ENCODE measurements at regions not wholly inside any gene's neighbourhood (a gene's known extent, or its start where the extent isn't known, plus 50 kb on each side); places are given as distances from the start of the nearest gene placed in this dataset.

DNA sequence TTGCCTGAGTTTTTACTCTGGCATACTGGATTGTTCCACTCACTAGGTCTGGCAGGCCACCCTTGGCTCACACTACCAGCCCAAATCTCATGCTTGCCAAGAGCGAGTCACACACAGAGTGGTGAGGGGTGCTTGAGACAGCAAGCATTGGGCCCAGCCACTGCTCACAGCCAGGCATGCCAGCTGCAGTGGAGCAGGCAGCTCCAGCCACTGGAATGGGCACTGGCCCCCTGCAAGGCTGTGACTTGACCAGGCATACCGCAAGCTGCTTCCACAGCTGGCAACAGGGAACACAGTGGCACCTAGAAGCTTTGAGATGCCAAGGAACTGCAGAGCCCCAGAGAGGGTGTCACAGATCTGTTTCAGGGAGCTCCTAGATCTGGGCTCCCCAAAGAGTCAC lies 488.5 kb downstream of the LRFN5 start (continued):
- TF ChIP-seq, protein P1, sequence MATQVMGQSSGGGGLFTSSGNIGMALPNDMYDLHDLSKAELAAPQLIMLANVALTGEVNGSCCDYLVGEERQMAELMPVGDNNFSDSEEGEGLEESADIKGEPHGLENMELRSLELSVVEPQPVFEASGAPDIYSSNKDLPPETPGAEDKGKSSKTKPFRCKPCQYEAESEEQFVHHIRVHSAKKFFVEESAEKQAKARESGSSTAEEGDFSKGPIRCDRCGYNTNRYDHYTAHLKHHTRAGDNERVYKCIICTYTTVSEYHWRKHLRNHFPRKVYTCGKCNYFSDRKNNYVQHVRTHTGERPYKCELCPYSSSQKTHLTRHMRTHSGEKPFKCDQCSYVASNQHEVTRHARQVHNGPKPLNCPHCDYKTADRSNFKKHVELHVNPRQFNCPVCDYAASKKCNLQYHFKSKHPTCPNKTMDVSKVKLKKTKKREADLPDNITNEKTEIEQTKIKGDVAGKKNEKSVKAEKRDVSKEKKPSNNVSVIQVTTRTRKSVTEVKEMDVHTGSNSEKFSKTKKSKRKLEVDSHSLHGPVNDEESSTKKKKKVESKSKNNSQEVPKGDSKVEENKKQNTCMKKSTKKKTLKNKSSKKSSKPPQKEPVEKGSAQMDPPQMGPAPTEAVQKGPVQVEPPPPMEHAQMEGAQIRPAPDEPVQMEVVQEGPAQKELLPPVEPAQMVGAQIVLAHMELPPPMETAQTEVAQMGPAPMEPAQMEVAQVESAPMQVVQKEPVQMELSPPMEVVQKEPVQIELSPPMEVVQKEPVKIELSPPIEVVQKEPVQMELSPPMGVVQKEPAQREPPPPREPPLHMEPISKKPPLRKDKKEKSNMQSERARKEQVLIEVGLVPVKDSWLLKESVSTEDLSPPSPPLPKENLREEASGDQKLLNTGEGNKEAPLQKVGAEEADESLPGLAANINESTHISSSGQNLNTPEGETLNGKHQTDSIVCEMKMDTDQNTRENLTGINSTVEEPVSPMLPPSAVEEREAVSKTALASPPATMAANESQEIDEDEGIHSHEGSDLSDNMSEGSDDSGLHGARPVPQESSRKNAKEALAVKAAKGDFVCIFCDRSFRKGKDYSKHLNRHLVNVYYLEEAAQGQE (IDR thresholded peaks at IDR 0.05; ENCODE audit: unreplicated experiment), result no peak
- TF ChIP-seq ZNF114 (CRISPR knock-in tag; IDR thresholded peaks at IDR 0.05) (no peak), JUNB (IDR thresholded peaks at IDR 0.05; ENCODE audit: unreplicated experiment) (no peak)

DNA sequence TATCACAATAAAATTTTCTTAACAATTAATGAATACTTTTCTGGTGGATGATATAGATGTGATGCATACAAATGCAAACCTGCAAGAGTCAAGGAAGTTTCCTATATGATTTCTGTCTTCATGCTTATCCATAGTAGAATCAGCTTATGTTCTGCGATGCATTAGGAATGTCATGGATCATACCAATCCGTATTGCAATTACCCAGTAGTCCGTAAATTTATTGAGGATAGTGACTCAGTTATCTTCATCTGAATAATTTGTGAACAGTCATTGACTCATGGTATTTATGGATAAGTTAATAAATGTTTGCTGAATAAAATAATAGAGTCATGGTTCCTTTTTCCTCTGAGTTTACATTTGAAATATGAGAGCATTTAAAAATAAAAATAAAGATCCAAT lies 483.4 kb downstream of the LRFN5 start:
- no peak for DNase-seq (ENCODE audit: low spot score)
- H3K4me2 ChIP-seq, result no peak overlapping the region
- Mint-ChIP-seq H3K27ac (no peak overlapping the region), H3K4me1 (no peaks in the 10 kb centered on the region), H3K4me3 (no peak overlapping the region), H3K9me3 (no peaks in the 10 kb centered on the region), H3K36me3 (ENCODE audit: low read depth) (no peaks in the 10 kb centered on the region), H3K27me3 (ENCODE audit: insufficient read depth, low read depth, poor library complexity) (no peaks in the 10 kb centered on the region)
- H3K9me2 ChIP-seq (ENCODE audit: insufficient read depth), result no peaks in the 10 kb centered on the region; the same call in 1 of the 2 replicates
- H3K4me3 ChIP-seq, result no peak overlapping the region
- TF ChIP-seq POLR2AphosphoS5 (IDR thresholded peaks at IDR 0.05; ENCODE audit: low read depth) (no peak), STAT1 (IDR thresholded peaks at IDR 0.05; ENCODE audit: unreplicated experiment) (no peak), EZH2 (IDR thresholded peaks at IDR 0.05; ENCODE audit: low read depth, unreplicated experiment) (no peak)
- TF ChIP-seq, protein P1 (IDR thresholded peaks at IDR 0.05; ENCODE audit: unreplicated experiment), result no peak
- TF ChIP-seq, protein P2, sequence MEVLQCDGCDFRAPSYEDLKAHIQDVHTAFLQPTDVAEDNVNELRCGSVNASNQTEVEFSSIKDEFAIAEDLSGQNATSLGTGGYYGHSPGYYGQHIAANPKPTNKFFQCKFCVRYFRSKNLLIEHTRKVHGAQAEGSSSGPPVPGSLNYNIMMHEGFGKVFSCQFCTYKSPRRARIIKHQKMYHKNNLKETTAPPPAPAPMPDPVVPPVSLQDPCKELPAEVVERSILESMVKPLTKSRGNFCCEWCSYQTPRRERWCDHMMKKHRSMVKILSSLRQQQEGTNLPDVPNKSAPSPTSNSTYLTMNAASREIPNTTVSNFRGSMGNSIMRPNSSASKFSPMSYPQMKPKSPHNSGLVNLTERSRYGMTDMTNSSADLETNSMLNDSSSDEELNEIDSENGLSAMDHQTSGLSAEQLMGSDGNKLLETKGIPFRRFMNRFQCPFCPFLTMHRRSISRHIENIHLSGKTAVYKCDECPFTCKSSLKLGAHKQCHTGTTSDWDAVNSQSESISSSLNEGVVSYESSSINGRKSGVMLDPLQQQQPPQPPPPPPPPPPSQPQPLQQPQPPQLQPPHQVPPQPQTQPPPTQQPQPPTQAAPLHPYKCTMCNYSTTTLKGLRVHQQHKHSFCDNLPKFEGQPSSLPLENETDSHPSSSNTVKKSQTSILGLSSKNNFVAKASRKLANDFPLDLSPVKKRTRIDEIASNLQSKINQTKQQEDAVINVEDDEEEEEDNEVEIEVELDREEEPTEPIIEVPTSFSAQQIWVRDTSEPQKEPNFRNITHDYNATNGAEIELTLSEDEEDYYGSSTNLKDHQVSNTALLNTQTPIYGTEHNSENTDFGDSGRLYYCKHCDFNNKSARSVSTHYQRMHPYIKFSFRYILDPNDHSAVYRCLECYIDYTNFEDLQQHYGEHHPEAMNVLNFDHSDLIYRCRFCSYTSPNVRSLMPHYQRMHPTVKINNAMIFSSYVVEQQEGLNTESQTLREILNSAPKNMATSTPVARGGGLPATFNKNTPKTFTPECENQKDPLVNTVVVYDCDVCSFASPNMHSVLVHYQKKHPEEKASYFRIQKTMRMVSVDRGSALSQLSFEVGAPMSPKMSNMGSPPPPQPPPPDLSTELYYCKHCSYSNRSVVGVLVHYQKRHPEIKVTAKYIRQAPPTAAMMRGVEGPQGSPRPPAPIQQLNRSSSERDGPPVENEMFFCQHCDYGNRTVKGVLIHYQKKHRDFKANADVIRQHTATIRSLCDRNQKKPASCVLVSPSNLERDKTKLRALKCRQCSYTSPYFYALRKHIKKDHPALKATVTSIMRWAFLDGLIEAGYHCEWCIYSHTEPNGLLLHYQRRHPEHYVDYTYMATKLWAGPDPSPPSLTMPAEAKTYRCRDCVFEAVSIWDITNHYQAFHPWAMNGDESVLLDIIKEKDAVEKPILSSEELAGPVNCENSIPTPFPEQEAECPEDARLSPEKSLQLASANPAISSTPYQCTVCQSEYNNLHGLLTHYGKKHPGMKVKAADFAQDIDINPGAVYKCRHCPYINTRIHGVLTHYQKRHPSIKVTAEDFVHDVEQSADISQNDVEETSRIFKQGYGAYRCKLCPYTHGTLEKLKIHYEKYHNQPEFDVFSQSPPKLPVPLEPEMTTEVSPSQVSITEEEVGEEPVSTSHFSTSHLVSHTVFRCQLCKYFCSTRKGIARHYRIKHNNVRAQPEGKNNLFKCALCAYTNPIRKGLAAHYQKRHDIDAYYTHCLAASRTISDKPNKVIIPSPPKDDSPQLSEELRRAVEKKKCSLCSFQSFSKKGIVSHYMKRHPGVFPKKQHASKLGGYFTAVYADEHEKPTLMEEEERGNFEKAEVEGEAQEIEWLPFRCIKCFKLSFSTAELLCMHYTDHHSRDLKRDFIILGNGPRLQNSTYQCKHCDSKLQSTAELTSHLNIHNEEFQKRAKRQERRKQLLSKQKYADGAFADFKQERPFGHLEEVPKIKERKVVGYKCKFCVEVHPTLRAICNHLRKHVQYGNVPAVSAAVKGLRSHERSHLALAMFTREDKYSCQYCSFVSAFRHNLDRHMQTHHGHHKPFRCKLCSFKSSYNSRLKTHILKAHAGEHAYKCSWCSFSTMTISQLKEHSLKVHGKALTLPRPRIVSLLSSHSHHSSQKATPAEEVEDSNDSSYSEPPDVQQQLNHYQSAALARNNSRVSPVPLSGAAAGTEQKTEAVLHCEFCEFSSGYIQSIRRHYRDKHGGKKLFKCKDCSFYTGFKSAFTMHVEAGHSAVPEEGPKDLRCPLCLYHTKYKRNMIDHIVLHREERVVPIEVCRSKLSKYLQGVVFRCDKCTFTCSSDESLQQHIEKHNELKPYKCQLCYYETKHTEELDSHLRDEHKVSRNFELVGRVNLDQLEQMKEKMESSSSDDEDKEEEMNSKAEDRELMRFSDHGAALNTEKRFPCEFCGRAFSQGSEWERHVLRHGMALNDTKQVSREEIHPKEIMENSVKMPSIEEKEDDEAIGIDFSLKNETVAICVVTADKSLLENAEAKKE (CRISPR knock-in tag; IDR thresholded peaks at IDR 0.05), result no peak
- TF ChIP-seq, protein P3, sequence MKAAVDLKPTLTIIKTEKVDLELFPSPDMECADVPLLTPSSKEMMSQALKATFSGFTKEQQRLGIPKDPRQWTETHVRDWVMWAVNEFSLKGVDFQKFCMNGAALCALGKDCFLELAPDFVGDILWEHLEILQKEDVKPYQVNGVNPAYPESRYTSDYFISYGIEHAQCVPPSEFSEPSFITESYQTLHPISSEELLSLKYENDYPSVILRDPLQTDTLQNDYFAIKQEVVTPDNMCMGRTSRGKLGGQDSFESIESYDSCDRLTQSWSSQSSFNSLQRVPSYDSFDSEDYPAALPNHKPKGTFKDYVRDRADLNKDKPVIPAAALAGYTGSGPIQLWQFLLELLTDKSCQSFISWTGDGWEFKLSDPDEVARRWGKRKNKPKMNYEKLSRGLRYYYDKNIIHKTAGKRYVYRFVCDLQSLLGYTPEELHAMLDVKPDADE (IDR thresholded peaks at IDR 0.05), result no peak
- H3K79me2 ChIP-seq (replicated peaks; ENCODE audit: insufficient read depth), result no peaks in the 10 kb centered on the region
- H3K27me3 ChIP-seq (ENCODE audit: insufficient read depth), result no peaks in the 10 kb centered on the region
- H3K27ac ChIP-seq (ENCODE audit: low read depth), result no peak overlapping the region
- no peaks in the 10 kb centered on the region for H3K4me1 ChIP-seq (ENCODE audit: insufficient read depth)
- H3F3A ChIP-seq (replicated peaks; ENCODE audit: low read depth), result no peaks in the 10 kb centered on the region
- H2AFZ ChIP-seq, result no peak overlapping the region
- no peaks in the 10 kb centered on the region for H4K20me1 ChIP-seq (replicated peaks; ENCODE audit: insufficient read depth)
- no peak for ATAC-seq
- H3K36me3 ChIP-seq (ENCODE audit: insufficient read depth), result no peaks in the 10 kb centered on the region

All from GM23338 (cell line).